Effector memory CD4-positive, alpha-beta T cell (primary cell): ENCODE measurements at regions not wholly inside any gene's neighbourhood (a gene's known extent, or its start where the extent isn't known, plus 50 kb on each side); places are given as distances from the start of the nearest gene placed in this dataset.
"Not testable (repeated sequence)": the region's sequence is repeated elsewhere in the genome, so short reads cannot be mapped to it uniquely, and the experiment has no call there.

Experiments used
- DNase-seq, 3 donors: peaks; one replicate each; pipeline ENCODE4 v3.0.0-alpha.2; 2020
- H3K27ac ChIP-seq: 2 replicates; pipeline ENCODE4 v1.7.0; 2013; ENCODE audit warnings: mild to moderate bottlenecking, low read length, moderate library complexity; ENCODE audit not compliant: insufficient read depth, poor library complexity, severe bottlenecking
- H3K27me3 ChIP-seq: replicated peaks from 2 replicates; pipeline ENCODE4 v1.7.0; 2013; ENCODE audit warnings: mild to moderate bottlenecking, low read length; ENCODE audit not compliant: insufficient read depth, control insufficient read depth, poor library complexity, severe bottlenecking
- H3K36me3 ChIP-seq: 2 replicates; pipeline ENCODE4 v1.7.0; 2013; ENCODE audit warnings: mild to moderate bottlenecking, low read length, moderate library complexity; ENCODE audit not compliant: control insufficient read depth, insufficient read depth
- H3K4me1 ChIP-seq: 2 replicates; pipeline ENCODE4 v1.7.0; 2013; ENCODE audit warnings: low read length, mild to moderate bottlenecking; ENCODE audit not compliant: control insufficient read depth, insufficient read depth, poor library complexity, severe bottlenecking
- H3K4me3 ChIP-seq: 2 replicates; pipeline ENCODE4 v1.7.0; 2013; ENCODE audit warnings: low read length, low read depth, mild to moderate bottlenecking; ENCODE audit not compliant: insufficient read depth, poor library complexity, severe bottlenecking
- H3K9me3 ChIP-seq: 2 replicates; pipeline ENCODE4 v1.7.0; 2013; ENCODE audit warnings: mild to moderate bottlenecking, low read length, moderate library complexity; ENCODE audit not compliant: control insufficient read depth

GRCh38 chr16:31718998-31719397 lies 154.6 kb upstream of the ZNF267 start:
- H3K36me3 ChIP-seq = peaks cover 4% of the 10 kb centered on the region
- H3K27ac ChIP-seq = no peak overlapping the region
- DNase-seq = no peak
- H3K27me3 ChIP-seq = no peaks in the 10 kb centered on the region
- H3K9me3 ChIP-seq = no peaks in the 10 kb centered on the region
- no peak overlapping the region for H3K4me3 ChIP-seq
- peaks cover 17% of the 10 kb centered on the region for H3K4me1 ChIP-seq

DNA sequence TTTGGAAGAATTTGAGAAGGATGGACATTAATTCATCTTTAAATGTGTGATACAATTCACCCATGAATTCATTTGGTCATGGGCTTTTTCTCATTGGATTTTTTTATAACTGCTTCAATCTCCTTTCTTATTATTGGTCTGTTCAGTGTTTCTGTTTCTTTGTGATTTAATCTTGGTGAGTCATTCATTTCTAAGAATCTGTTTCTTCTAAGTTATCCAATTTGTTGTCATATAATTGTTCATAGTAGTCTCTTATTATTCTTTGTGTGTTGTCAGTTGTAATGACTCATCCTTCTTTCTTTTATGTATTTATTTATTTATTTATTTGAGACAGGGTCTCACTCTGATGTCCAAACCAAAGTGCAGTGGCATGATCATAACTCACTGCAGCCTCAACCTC lies 146.1 kb upstream of the ZNF267 start:
- no peak for DNase-seq
- H3K27ac ChIP-seq = no peak overlapping the region
- no peak overlapping the region for H3K4me3 ChIP-seq
- no peaks in the 10 kb centered on the region for H3K4me1 ChIP-seq
- H3K36me3 ChIP-seq = peaks cover 45% of the 10 kb centered on the region
- H3K9me3 ChIP-seq = no peaks in the 10 kb centered on the region
- H3K27me3 ChIP-seq = no peaks in the 10 kb centered on the region

DNA sequence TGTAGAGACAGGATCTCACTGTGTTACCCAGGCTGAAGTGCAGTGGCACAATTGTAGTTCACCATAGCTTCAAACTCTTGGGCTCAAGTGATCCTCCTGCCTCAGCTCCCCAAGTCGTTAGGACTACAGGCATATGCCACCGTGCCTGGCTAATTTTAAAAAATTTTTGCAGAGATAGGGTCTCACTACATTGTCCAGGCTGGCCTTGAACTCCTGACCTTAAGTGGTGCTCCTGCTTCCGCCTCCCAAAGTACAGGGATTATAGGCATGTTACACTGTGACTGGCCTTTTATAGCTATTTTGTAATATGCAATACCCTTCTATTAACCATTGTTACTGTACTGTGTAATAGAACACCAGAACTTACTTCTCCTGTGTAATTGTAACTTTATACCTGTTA lies 139.3 kb upstream of the ZNF267 start:
- peaks cover 39% of the 10 kb centered on the region for H3K36me3 ChIP-seq
- DNase-seq = no peak
- H3K4me1 ChIP-seq = no peaks in the 10 kb centered on the region
- H3K27me3 ChIP-seq = no peaks in the 10 kb centered on the region
- H3K9me3 ChIP-seq = peaks cover 16% of the 10 kb centered on the region
- H3K27ac ChIP-seq = no peak overlapping the region
- H3K4me3 ChIP-seq = no peak overlapping the region

GRCh38 chr16:31745098-31745497 lies 128.5 kb upstream of the ZNF267 start:
- H3K27ac ChIP-seq, H3K27me3 ChIP-seq, H3K4me1 ChIP-seq, H3K4me3 ChIP-seq, DNase-seq: not testable (repeated sequence)
- H3K36me3 ChIP-seq = peaks cover 16% of the 10 kb centered on the region
- H3K9me3 ChIP-seq = peaks cover 38% of the 10 kb centered on the region

GRCh38 chr16:31745900-31746299 lies 127.7 kb upstream of the ZNF267 start:
- H3K27me3 ChIP-seq = no peaks in the 10 kb centered on the region

GRCh38 chr16:31754998-31755615 lies 118.5 kb upstream of the ZNF267 start:
- no peak for DNase-seq
- H3K27me3 ChIP-seq = no peaks in the 10 kb centered on the region
- no peak overlapping the region for H3K27ac ChIP-seq
- no peaks in the 10 kb centered on the region for H3K4me1 ChIP-seq
- peaks cover 41% of the 10 kb centered on the region for H3K36me3 ChIP-seq
- peaks cover 60% of the 10 kb centered on the region for H3K9me3 ChIP-seq
- no peak overlapping the region for H3K4me3 ChIP-seq

More at GRCh38 chr16:31745900-31746299, 127.7 kb upstream of the ZNF267 start:
- H3K4me3 ChIP-seq = no peak overlapping the region
- H3K4me1 ChIP-seq = no peaks in the 10 kb centered on the region
- DNase-seq = no peak
- H3K9me3 ChIP-seq = peaks cover 36% of the 10 kb centered on the region
- no peak overlapping the region for H3K27ac ChIP-seq
- H3K36me3 ChIP-seq = peaks cover 16% of the 10 kb centered on the region

GRCh38 chr16:31764103-31764502 lies 109.5 kb upstream of the ZNF267 start:
- no peak overlapping the region for H3K27ac ChIP-seq
- no peaks in the 10 kb centered on the region for H3K36me3 ChIP-seq
- no peaks in the 10 kb centered on the region for H3K27me3 ChIP-seq
- H3K9me3 ChIP-seq = peaks cover 40% of the 10 kb centered on the region
- no peak overlapping the region for H3K4me3 ChIP-seq
- DNase-seq = no peak
- H3K4me1 ChIP-seq = no peaks in the 10 kb centered on the region

- Histone ChIP-seq H3K27me3 (no peaks in the 10 kb centered on the region), H3K27ac (no peak overlapping the region), H3K4me1 (no peaks in the 10 kb centered on the region), H3K36me3 (no peaks in the 10 kb centered on the region), H3K4me3 (no peak overlapping the region), H3K9me3 (peaks cover 55% of the 10 kb centered on the region)
- no peak for DNase-seq
These were observed 106.3 kb upstream of the ZNF267 start for GRCh38 chr16:31767267-31767666.

GRCh38 chr16:31780342-31780741 lies 93.3 kb upstream of the ZNF267 start:
- H3K27me3 ChIP-seq = no peaks in the 10 kb centered on the region
- peaks cover 13% of the 10 kb centered on the region for H3K9me3 ChIP-seq
- H3K27ac ChIP-seq = no peak overlapping the region
- no peak for DNase-seq
- no peaks in the 10 kb centered on the region for H3K4me1 ChIP-seq
- H3K36me3 ChIP-seq = no peaks in the 10 kb centered on the region
- no peak overlapping the region for H3K4me3 ChIP-seq

GRCh38 chr16:31785126-31785525 lies 88.5 kb upstream of the ZNF267 start:
- H3K27me3 ChIP-seq = no peaks in the 10 kb centered on the region
- H3K4me1 ChIP-seq = no peaks in the 10 kb centered on the region
- H3K9me3 ChIP-seq = peaks cover 6% of the 10 kb centered on the region
- no peak overlapping the region for H3K4me3 ChIP-seq
- no peaks in the 10 kb centered on the region for H3K36me3 ChIP-seq
- H3K27ac ChIP-seq = no peak overlapping the region
- DNase-seq = no peak
